ENCODE measurements at regions not wholly inside any gene's neighbourhood (a gene's known extent, or its start where the extent isn't known, plus 50 kb on each side); places are given as distances from the start of the nearest gene placed in this dataset.

DNA sequence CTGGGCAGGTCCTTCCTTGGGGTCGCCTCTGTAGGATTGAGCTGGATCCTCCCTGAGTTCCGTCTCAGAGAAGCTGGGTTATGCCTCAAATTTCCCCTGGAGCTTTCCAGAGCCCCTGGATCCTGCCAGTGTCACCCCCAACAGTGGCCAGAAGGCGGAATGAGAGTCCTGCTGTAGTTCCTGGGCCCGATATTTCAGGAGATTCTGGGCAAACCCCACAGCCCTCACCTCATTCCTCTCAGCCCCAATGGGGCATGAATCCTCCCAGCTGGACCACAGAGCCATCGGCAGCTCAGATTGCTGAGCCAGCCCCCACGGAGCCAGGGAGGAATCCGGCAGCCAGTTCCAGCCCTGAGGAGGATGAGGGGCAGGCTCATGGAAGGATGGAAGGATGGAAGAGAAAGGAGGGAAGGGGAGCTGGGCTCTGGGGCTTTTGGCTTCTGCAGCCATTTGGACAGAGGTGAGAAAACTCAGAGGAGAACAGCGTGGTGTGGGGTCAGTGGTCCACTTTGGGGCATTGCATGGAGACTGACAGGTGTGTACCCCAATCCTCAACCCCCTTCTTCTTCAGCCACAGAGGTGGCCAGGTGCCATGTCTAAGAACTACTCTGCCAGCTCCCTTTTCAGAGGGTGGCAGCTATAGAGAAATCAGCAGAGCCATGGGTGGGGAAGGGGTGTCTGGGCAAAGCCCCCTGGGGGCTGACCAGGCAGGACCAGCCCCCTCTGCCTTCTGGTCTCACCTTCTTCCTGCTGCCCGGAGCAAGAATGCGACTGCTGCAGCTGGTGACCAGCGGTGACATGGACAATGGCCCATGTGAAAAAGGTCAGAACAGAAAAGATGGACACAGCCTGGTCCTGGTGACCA is 867.6 kb downstream of the TBC1D22A start:
- no peak overlapping the region for H3K4me3 ChIP-seq (ENCODE audit: low read depth in 1 of 2, low read length in 2 of 2)
- H3K9me3 ChIP-seq (ENCODE audit: control insufficient read depth in 1 of 2, low read length in 2 of 2) = peaks cover 0 to 4% of the 10 kb centered on the region in 2 donors
- H3K27me3 ChIP-seq (ENCODE audit: low read depth, low read length) = no peaks in the 10 kb centered on the region
- H3K36me3 ChIP-seq (ENCODE audit: control insufficient read depth in 1 of 2, insufficient read depth in 2 of 2, low read length in 2 of 2) = no peaks in the 10 kb centered on the region
- no peak overlapping the region for H3K27ac ChIP-seq (ENCODE audit: low read length)
- H3K4me1 ChIP-seq (ENCODE audit: control insufficient read depth in 1 of 2, insufficient read depth in 2 of 2, low read length in 2 of 2) = peaks cover 0 to 5% of the 10 kb centered on the region in 2 donors

GRCh38 chr22:47629273-47629711 is 866.8 kb downstream of the TBC1D22A start:
- H3K27me3 ChIP-seq (ENCODE audit: low read depth, low read length) = no peaks in the 10 kb centered on the region
- peaks cover 0 to 4% of the 10 kb centered on the region in 2 donors for H3K9me3 ChIP-seq (ENCODE audit: control insufficient read depth in 1 of 2, low read length in 2 of 2)
- no peaks in the 10 kb centered on the region for H3K36me3 ChIP-seq (ENCODE audit: control insufficient read depth in 1 of 2, insufficient read depth in 2 of 2, low read length in 2 of 2)
- peaks cover 0 to 5% of the 10 kb centered on the region in 2 donors for H3K4me1 ChIP-seq (ENCODE audit: control insufficient read depth in 1 of 2, insufficient read depth in 2 of 2, low read length in 2 of 2)
- no peak overlapping the region for H3K27ac ChIP-seq (ENCODE audit: low read length)
- H3K4me3 ChIP-seq (ENCODE audit: low read depth in 1 of 2, low read length in 2 of 2) = no peak overlapping the region

DNA sequence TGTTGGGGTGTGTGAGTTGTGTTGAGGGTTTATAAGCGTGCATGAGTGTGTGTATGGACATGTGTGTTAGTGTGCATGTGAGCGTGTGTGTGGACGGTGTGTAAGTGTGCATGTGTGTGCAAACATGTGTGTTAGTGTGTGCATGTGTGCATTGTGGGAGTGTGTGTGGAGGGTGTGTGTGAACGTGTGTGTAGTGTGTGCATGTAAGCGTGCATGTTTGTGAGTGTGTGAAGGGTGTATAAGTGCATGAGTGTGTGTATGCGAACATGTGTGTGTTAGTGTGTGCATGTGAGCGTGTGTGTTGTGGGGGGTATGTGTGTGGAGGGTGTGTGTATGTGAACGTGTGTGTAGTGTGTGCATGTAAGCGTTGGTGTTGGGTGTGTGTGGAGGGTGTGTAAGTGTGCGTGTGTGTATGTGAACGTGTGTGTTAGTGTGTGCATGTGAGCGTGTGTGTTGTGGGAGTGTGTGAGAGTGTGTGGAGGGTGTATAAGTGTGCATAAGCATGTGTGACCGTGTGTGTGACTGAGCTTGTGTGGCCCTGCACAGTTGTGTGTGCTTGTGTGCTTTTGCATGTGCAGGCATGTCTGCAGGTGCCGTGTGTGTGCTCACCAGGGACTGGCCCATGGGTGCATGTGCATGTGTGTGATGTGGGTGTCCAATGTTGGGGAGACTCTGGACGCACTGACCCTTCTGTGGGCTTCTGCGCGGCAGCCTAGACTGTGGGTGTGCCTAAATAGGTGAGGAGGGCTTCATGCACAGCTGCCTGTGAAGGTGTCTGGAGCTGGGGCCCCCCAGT is 866.2 kb downstream of the TBC1D22A start:
- Histone ChIP-seq H3K4me1 (ENCODE audit: control insufficient read depth in 1 of 2, insufficient read depth in 2 of 2, low read length in 2 of 2) (peaks cover 0 to 5% of the 10 kb centered on the region in 2 donors), H3K27me3 (ENCODE audit: low read depth, low read length) (no peaks in the 10 kb centered on the region), H3K4me3 (ENCODE audit: low read depth in 1 of 2, low read length in 2 of 2) (no peak overlapping the region), H3K27ac (ENCODE audit: low read length) (no peak overlapping the region), H3K9me3 (ENCODE audit: control insufficient read depth in 1 of 2, low read length in 2 of 2) (peaks cover 0 to under 1% of the 10 kb centered on the region in 2 donors), H3K36me3 (ENCODE audit: control insufficient read depth in 1 of 2, insufficient read depth in 2 of 2, low read length in 2 of 2) (no peaks in the 10 kb centered on the region)

- Histone ChIP-seq H3K27ac (ENCODE audit: low read length) (no peak overlapping the region), H3K36me3 (ENCODE audit: control insufficient read depth in 1 of 2, insufficient read depth in 2 of 2, low read length in 2 of 2) (no peaks in the 10 kb centered on the region), H3K27me3 (ENCODE audit: low read depth, low read length) (no peaks in the 10 kb centered on the region), H3K4me1 (ENCODE audit: control insufficient read depth in 1 of 2, insufficient read depth in 2 of 2, low read length in 2 of 2) (peaks cover 0 to 5% of the 10 kb centered on the region in 2 donors), H3K4me3 (ENCODE audit: low read depth in 1 of 2, low read length in 2 of 2) (no peak overlapping the region), H3K9me3 (ENCODE audit: control insufficient read depth in 1 of 2, low read length in 2 of 2) (no peaks in the 10 kb centered on the region)
These were observed 865.3 kb downstream of the TBC1D22A start for GRCh38 chr22:47627556-47628253.

DNA sequence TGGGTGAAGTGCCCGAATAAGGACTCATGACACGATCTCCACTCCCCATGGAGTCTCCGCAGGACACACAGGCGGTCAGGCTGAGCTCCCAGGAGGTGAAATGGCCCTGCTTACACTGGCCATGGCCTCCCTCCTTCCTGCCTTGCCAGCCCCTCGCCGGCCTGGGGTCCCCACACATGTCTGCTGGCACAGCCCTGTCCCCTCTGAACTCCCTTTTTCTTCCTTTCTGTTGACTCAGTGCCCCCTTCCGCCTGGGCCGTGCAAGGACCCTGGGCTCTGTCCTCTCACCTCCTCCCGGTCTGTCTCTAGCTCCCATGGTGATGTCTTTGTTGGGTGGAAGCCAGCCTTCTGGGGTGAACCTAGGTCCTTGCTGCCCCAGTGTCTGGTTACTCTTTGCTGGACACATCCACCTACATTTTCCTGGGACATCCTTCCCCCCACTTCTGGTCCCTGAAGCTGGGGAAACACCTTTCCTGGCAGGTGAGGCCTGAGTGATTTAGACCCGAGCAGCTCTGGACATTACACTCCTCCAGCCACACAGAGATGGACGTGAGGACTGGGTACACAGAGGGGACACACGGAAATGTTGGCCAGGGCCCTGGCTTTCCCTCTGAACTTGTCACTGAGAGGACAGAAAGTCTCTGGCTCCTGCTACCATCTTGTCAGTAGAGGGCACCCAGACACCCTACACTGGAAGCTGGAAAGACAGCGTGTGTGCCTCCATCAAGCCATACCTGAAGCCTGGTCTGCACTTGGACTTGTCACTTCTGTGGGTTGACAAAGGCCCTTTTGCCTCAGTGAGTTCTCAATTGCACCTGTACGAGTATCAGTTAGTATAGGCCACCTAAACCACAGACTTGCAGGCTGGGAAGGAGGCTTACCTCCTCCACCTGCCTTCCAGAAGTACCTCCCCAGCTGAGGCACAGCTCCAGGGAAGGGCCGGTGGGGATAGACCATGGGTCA is 864.3 kb downstream of the TBC1D22A start:
- Histone ChIP-seq H3K27ac (ENCODE audit: low read length) (no peak overlapping the region), H3K4me1 (ENCODE audit: control insufficient read depth in 1 of 2, insufficient read depth in 2 of 2, low read length in 2 of 2) (peaks cover 0 to 5% of the 10 kb centered on the region in 2 donors), H3K9me3 (ENCODE audit: control insufficient read depth in 1 of 2, low read length in 2 of 2) (no peaks in the 10 kb centered on the region), H3K27me3 (ENCODE audit: low read depth, low read length) (no peaks in the 10 kb centered on the region), H3K36me3 (ENCODE audit: control insufficient read depth in 1 of 2, insufficient read depth in 2 of 2, low read length in 2 of 2) (no peaks in the 10 kb centered on the region), H3K4me3 (ENCODE audit: low read depth in 1 of 2, low read length in 2 of 2) (no peak overlapping the region)

GRCh38 chr22:47625531-47626427 is 863.3 kb downstream of the TBC1D22A start:
- Histone ChIP-seq H3K27me3 (ENCODE audit: low read depth, low read length) (no peaks in the 10 kb centered on the region), H3K36me3 (ENCODE audit: control insufficient read depth in 1 of 2, insufficient read depth in 2 of 2, low read length in 2 of 2) (no peaks in the 10 kb centered on the region), H3K4me3 (ENCODE audit: low read depth in 1 of 2, low read length in 2 of 2) (no peak overlapping the region), H3K9me3 (ENCODE audit: control insufficient read depth in 1 of 2, low read length in 2 of 2) (no peaks in the 10 kb centered on the region), H3K27ac (ENCODE audit: low read length) (no peak overlapping the region), H3K4me1 (ENCODE audit: control insufficient read depth in 1 of 2, insufficient read depth in 2 of 2, low read length in 2 of 2) (peaks cover 0 to 5% of the 10 kb centered on the region in 2 donors)

DNA sequence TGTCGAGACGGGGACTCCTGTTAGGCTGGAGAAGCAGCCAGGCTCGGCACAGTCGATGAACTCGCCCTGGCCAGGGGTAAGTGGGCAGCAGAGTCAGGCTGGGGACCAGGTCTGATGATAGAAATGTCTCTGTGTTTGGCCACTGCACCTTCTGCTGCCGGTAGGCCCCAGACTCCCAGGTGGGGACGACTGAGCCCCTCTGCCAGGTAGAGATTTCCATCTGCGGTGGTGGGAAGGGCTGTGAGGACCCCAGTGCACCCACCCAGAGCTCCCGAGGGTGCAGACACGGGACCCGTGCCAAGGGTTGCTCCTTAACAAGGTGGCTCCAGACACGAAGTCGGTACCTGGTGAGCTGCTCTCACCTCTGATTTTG is 862.5 kb downstream of the TBC1D22A start:
- Histone ChIP-seq H3K27ac (ENCODE audit: low read length) (no peak overlapping the region), H3K4me3 (ENCODE audit: low read depth in 1 of 2, low read length in 2 of 2) (no peak overlapping the region), H3K4me1 (ENCODE audit: control insufficient read depth in 1 of 2, insufficient read depth in 2 of 2, low read length in 2 of 2) (peaks cover 0 to 5% of the 10 kb centered on the region in 2 donors), H3K9me3 (ENCODE audit: control insufficient read depth in 1 of 2, low read length in 2 of 2) (no peaks in the 10 kb centered on the region), H3K36me3 (ENCODE audit: control insufficient read depth in 1 of 2, insufficient read depth in 2 of 2, low read length in 2 of 2) (no peaks in the 10 kb centered on the region), H3K27me3 (ENCODE audit: low read depth, low read length) (no peaks in the 10 kb centered on the region)

DNA sequence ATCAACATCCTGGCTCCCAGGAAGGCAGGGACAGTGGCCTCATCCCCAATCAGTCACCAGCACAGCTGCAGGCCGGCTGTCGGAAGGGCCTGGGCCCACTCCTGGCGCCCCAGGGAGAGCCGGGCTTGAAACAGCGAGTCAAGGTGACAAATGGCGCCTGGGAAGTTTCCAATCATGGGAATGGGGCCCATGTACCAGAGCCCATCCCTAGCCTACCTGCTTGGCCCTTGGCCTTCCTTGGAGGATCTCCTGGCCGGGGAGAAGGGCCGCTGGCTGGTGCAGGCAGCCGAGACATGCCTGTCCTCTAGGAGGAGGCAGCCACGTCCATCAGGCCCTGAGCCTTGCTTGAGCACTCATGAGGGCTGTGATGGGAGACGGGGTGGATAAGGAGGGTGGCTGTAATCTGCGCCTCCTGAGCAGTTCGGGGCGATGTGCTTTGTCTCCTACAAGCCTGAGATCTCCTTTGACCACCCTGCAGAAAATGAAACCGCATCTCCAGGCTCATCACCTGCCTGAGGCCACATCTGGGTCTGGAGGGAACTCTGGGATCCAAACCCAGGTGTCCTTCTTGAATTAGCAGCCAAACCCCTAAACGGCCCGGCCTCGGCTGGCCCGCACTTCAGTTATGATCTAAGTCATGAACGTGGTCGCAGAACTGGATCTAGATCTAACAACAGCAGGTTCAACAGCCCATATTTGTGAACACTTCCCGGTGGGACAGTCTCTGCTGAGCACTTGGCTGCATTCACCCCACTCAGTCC is 862.0 kb downstream of the TBC1D22A start:
- Histone ChIP-seq H3K4me1 (ENCODE audit: control insufficient read depth in 1 of 2, insufficient read depth in 2 of 2, low read length in 2 of 2) (peaks cover 0 to 5% of the 10 kb centered on the region in 2 donors), H3K4me3 (ENCODE audit: low read depth in 1 of 2, low read length in 2 of 2) (no peak overlapping the region), H3K9me3 (ENCODE audit: control insufficient read depth in 1 of 2, low read length in 2 of 2) (no peaks in the 10 kb centered on the region), H3K27ac (ENCODE audit: low read length) (no peak overlapping the region), H3K27me3 (ENCODE audit: low read depth, low read length) (no peaks in the 10 kb centered on the region), H3K36me3 (ENCODE audit: control insufficient read depth in 1 of 2, insufficient read depth in 2 of 2, low read length in 2 of 2) (no peaks in the 10 kb centered on the region)

DNA sequence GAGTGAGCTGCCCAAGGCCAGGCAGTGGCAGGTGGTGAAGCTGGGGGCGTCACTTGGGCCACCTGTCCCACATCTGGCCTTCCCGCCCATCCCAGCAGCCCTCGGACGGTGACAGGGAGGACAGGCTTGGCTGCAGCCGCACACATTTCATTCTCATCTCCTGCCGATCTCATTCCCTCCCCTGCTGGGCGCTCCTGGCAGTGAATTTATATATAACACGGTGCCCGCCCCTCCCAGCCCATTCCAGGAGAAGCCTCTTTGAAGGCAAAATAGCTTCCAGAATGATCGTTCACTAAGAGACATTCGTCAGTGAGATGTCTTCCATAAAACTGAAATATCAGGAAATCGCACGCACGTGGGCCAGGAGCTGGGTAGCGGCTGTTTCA is 861.3 kb downstream of the TBC1D22A start:
- Histone ChIP-seq H3K4me3 (ENCODE audit: low read depth in 1 of 2, low read length in 2 of 2) (no peak overlapping the region), H3K36me3 (ENCODE audit: control insufficient read depth in 1 of 2, insufficient read depth in 2 of 2, low read length in 2 of 2) (no peaks in the 10 kb centered on the region), H3K27ac (ENCODE audit: low read length) (no peak overlapping the region), H3K4me1 (ENCODE audit: control insufficient read depth in 1 of 2, insufficient read depth in 2 of 2, low read length in 2 of 2) (peaks cover 0 to 5% of the 10 kb centered on the region in 2 donors), H3K27me3 (ENCODE audit: low read depth, low read length) (no peaks in the 10 kb centered on the region), H3K9me3 (ENCODE audit: control insufficient read depth in 1 of 2, low read length in 2 of 2) (no peaks in the 10 kb centered on the region)

Measured in muscle layer of duodenum (tissue), 2 donors.